ENCODE measurements at regions not wholly inside any gene's neighbourhood (a gene's known extent, or its start where the extent isn't known, plus 50 kb on each side); places are given as distances from the start of the nearest gene placed in this dataset.
"Not testable (repeated sequence)": the region's sequence is repeated elsewhere in the genome, so short reads cannot be mapped to it uniquely, and the experiment has no call there.

DNA sequence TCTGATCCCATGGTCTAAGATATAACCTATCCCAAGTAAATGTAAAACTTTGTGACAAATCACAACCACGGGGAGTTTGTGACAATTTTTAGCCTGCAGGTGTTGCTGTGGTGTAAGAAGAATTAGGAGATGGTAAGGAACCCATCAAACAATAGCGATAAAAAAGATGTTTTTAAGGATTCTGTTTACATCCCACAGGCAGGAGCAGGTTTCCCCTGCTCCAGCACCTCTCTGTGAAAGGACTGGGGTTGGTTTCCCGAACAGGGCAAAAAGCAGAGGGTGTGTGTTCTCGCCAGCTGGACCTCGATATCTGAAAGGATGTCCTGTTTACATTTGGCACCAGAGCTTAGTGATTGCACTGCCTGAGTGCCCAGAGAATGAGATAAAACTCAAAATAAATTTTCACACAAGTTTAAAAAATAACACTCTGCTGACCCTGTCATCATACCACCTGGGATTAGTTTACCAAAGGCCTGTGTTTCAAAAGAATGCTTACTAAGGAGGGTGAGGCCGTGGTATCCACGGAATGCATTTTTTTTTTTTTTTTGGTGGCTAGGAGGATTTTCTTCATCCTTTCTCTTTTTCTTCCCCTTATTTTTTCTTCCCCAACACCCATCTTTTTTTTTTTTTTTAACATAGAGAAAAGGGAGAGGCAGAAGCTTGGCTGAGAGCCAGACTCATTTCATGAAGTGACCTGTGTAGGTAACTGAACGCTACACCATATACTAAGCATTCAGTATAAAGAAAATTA, 151.8 kb upstream of the DPH6 start:
- no peak for DNase-seq

DNA sequence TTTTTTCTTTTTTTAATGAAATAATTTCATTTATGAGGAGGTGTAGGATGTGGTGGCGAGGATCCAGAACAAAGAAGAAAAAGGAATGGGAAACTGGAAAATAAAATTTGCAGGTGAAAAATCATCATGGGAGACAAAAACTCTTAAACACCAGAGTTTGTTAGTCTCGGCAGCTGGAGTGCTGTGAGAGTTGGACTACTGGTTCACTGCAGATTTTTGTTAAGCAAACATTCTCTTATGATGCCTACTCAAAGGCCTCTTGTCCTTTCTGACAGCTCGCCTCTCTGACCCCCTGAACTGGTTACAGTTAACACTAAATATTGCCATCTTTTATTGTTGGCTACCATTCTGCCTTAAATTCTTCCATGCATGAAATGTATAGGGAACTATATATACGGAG, 152.4 kb upstream of the DPH6 start:
- no peak for DNase-seq

DNA sequence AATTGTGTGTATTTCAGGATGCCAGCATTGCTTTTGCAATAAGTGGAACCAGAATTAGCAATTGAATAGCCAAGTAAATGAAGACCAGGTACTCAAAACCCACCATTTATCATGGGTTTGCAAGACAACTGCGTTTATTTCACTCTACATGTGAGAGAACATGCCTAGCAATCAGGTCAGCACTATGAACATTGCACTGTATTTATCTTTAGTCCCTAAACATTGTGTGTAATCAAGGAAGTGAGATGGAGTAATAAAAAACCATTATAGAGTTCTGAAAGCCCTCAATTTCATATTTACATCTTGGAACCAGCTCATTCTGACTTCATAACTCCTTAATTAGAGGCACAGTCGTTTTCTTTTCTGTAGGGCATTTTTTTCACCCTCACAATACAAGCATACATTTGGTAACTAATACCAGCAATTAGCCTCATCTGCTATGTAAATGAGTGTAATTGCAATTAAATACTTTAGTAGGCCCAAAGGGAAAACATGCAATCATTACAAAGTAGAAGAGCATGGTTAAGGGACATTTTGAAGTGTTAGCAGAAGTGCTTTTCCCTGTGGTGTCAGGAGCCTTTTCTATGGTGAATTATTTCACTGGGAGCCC, 153.1 kb upstream of the DPH6 start:
- DNase-seq, result no peak

DNA sequence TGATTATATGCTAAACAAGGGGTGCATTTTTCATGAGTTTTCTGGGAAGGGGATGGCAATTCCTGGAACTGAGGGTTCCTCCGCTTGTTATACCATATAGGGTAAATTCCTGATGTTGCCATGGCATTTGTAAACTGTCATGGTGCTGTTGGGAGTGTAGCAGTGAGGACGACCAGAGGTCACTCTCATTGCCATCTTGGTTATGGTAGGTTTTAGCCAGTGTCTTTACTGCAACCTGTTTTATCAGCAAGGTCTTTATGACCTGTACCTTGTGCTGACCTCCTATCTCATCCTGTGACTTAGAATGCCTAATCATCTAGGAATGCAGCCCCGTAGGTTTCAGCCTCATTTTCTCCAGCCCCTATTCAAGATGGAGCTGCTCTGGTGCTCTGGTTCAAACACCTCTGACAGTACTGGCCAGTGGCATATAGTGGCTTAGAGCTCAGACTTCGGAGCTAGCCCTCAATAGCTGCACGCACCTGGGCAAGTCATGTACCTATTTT, 154.2 kb upstream of the DPH6 start:
- not testable (repeated sequence) for DNase-seq

DNA sequence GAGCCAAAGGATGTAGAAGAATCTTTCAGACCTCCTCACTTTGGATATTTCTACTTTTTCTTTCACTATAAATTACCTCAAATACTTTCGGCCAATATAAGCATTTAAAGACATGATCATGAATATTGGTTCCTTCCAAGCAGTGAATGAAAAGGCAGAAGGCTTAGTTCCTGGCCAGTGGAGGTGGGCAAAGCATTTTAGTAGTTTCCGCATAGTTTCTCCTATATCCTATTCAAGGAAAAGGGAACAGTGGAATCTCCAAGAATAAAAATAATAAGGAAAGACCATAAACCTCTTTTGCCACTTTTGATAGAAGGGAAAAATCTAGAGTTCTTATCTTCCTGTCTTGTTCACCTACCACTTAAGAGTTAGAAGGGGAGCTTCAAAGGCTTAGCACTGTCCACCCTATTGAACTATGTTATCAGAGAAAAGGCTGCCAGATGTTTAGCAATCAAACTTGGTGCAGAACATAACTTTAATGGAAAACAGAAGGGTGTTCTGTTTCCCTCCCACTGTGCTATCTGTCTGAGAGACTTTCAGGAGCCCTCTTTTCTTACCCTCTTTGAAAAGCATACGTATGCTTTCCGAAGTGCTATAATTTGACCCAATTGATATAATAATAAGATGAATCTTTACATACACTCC, 155.6 kb upstream of the DPH6 start:
- DNase-seq, result no peak

DNA sequence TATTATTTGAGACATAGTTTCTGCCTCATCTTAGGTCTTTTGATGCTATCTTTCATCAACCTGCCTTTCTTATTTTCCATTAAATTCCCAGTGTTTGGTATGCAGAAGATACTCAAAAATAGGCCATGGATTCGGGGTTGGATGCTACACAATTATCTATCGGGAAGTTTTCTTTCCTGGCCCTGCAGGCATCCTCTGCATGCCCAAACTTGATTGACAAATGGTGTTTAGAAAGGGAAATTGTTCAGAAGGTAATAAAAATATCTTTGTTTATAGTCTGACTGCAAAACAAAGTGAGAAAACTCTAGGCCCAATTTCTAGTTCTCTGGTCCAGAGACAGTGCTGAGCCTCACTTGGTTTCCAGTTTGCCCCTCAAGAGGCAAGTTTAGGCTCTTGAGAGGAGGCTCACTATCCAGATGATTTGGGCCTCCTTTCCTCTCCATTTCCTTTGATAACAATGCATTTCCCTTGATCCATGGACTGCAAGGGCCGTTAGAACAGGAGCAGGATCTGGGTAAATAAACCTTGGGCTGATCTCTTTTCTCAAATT, 157.1 kb upstream of the DPH6 start:
- no peak for DNase-seq

DNA sequence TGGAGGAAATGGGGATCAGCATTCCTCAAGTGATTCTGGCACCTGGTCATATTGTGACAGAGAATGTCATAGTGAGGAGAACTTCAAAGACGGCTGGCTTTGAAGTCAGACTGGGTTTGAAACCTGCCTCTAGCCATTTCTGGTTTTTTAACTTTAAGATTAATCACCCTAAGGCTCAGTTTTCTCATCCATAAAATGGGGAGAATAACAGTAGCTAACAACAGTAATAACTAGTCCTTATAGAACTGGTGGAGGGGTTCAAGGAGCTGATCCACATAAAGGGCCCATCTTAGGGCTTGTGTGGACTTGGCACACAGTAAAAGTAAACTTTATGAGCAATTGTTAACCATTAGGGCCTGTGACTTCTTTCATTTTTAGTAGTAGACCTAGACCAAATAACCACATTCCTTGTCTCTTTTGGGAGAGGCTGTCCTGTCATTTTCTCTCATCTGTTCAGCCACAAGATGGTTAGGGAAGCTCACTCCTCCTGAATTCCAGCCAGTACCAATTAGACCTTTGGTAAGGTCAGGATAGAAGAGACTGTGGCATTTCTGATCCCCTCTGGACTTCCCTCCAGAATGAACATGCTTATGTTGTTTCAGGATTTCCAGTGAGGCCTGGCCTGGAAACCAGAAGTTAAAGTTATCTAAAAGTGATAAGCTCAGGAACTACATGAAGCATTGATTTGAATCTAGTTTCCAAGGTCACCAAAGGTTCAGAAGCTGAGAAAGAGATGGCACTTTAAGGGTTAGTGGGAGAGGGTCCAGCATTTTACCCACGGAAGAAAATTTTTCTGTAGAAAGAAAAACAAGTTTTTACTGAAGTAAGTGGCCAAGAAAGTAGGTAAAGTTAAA, 159.3 kb upstream of the DPH6 start:
- no peak for DNase-seq

DNA sequence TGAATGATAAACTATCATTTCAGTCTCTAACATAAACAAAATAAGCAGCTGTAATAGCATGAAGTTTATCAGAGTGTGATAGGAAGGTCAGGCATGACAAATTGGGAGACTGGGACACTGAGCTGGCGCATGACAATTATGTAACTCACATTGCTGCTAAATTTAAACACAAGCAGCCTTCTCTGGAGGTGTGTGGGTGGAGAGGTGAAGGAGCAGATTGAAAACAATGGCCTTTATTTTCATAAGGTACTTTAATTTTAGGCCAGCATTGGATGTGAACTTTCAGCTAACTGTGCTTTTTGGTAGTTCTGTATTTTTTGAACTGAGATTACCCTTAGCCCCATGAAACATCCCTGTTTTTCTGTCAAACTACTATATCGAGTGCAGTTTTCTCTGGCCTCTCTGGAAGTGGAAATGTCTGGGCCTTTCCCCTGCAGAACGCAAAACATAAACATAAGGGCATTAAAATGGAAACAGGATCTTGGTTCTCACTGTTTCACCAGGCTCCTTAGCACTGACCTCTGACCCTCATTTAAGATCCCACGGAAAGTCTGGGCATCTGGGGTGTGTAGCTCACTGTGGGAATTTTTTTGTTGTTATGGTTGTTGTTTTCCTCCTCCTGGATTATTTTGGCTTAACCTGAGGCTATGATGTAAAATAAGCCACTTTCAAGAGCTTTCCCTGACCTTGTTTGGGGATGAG, 160.1 kb upstream of the DPH6 start:
- DNase-seq, result no peak

DNA sequence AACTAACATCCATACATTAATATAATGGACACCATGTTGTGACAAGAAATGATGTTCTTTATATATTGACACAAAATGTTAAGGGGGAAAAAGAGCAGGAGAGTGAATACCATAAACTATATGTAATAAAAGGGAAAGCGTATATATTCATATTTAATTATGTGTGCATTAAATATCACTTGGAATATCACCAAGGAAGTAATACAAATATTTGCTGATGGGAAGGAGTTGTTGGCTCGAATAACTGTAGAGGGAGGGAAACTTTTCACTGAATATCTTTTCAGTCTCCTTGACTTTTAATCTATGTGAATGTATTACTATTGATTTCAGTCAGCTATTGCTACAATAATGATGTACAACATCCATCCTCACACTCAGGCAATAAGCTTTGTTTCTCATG, 167.0 kb upstream of the DPH6 start:
- DNase-seq, result no peak

DNA sequence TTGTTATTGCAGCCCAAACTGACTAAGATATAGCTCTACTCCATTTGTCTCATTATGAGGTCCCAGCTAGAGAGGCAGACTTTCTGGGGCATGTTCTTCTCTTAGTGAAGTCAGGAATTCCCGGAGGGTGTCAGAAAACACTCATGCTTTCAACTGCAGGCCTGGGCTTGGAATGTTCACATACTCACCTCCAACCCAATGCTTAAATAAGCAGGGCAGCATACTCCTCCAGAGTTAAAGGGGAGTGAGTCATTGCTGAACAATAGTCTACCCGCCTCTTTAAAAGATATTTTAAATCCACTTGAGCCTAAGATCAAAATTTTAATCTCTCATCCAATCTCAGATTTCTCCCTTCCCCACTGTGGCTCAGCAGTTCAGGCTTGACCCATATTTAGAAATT, 167.8 kb upstream of the DPH6 start:
- no peak for DNase-seq

DNA sequence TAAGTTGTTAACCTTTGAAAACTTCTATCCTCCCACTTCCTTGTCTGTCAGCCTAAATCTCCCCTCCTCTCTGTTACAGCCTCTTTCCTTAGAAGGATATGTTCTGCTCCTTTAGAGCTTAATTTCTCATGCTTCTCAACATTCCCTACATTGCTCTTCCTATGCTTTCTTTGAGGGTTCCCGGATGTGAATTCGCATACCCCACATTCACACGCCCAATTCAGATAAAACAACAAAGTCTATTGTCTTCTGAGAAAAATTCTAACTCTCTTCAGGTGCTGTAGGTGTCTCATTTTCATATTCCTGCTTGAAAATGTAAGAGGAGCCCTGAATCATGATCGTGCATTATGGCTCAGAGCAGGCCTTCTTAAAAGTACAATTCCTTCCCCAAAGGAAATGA, 171.8 kb upstream of the DPH6 start:
- no peak for DNase-seq

DNA sequence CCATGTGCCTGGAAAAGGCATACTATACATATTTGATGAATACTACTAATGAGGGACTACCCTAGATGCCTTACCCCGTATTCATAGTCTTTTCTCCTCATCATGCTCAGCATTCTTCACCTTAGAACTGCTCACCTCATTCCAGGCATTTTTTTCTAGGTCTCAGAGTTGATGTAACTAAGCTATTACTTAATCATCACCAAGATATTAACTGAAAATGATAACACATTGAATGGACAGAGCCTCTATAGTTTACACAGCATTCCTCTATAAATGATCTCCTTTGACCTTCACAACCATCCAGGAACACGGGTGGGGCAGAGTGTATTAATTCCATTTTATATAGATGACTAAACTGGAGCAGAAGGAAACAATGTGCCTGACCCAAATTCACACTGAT, 174.1 kb upstream of the DPH6 start:
- DNase-seq, result no peak

DNA sequence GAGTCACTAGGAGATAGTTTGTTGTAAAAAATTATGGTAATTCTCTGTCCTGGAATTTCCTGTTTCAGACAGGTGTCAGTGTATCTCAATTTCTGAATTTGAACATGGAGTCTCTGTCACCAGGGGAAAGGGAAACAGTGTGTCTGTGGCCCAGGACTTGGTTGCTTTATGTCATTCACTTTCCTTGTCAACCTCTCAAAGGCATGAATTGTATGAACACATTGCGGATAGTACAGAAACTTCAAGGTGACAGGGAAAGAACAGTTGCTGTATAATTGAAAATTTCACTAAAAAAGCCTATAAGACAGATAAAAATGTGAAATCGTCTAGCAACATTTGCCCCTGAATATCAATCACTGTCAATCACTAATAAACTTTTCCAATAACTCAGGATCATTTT, 175.0 kb upstream of the DPH6 start:
- no peak for DNase-seq

DNA sequence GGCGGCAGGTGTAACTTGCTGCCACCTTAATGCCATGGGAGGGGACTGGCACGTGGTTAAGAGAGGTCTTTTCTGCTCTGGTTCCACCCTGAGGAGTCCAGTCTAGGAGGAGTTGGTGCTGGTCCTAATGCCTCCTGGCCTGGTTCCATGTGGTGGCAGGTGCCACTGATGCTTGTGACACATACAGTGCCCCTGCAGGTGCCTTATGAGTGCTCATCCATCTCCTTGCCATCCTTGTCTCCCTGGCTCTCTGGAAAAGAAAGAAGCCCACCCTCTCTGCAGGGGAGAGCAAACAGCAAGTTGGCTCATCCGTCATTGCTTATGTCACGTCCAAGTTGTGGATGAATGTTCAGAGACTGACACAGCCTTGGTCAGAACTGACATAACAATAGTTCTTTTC, 175.8 kb upstream of the DPH6 start:
- DNase-seq, result no peak

DNA sequence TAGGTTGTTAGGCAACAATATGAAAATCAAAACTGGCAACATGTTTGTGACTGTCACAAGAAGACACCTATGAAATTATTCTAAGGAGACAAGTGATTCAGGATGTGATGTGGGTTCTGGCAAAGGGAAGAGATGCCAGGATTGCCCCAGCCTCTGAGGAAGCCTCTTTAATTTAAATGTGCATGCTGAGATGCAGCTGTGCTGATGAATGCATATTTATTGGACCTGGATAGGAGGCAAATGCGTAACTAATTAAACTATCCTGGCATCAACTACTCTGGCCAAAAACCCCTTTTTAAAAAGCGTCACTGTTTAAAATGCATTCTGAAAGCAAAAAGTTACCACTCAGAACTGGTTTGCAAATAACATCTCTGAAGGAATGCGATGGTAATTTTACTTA, 176.5 kb upstream of the DPH6 start:
- DNase-seq, result no peak

DNA sequence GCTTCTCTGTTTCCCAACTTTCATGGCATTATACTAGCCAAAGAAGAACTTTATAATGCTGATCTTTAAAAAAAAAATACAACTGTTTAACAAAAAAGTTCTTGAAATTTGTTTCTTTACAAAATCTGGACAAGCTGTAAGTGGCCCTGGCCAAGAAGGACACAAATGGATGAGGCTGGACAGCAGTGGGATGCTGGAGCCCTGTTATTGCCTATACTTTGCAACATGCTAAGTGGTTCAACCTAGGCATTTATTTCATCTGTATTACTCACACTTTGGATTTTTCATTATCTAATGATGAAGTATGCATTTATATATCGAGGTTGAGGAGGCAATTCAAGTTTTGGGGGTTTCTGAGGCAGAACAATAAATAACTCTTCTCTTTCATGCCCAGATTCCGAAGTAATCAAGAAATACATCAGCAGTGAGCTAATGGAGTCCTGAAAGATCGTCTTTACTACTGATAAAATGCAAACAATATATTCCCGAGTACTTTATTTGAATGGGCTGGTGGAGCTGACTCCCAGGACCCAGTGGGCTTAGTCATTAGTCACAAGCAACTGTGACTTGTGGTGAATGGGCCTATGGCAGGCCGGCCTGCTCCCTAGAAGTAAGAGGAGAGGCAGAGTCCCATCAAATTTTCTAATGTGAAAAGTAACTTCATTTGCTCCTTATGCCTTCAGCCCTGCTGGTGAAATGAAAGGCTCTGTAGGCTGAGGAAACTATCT, 177.3 kb upstream of the DPH6 start:
- no peak for DNase-seq

DNA sequence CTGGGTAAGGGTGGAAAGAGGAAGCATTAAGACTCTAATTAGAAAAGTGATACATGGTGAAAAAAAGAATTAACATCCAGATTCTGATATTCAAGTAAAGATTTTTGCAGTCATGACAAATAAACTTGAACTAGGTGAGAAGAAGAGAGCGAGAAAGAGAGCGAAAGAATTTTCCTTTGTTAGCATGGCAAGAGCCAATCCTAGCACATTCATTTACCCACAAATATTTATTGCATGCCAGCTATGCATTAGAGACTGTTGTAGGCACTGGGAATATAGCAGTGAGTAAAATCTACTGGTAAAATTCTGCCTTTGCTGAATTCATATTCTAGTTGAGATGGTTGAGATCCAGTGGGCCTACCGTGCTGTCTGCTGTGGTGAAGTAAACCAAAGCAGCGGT, 177.9 kb upstream of the DPH6 start:
- DNase-seq, result no peak

DNA sequence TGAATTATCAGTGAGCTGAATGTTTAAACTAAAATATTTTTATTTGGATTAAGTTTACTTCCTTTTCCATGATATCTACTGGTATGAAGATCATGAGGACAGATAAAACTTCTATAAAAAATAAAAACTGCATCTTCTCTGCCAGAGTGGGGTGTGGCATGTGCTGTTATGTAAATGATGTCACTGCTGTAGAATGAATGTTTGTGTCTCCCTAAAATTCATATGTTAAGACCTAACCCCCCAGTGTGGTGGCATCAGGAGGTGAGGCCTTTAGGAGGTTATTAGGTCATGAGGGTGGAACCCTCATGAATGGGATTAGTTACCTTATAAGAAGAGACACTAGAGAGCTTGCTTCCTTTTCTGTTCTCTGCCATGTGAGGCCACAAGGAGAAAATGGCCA, 178.7 kb upstream of the DPH6 start:
- DNase-seq, result no peak

DNA sequence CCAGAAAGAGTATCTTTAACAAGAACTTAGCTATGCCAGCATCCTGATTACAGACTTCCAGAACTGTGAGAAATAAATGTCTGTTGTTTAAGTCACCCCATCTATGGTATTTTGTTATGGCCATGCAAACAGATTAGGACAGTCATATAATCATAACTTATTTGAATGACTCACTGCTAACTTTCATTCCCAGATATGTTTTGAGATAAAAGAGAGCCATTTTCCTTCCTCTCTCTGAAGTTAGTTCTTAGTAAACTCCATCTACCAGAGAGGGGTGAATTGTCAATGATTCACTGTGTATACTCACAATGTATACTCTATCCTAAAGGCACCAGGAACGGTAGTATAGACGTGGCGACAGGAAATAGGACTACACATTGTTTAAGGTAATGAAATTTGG, 179.4 kb upstream of the DPH6 start:
- no peak for DNase-seq

DNA sequence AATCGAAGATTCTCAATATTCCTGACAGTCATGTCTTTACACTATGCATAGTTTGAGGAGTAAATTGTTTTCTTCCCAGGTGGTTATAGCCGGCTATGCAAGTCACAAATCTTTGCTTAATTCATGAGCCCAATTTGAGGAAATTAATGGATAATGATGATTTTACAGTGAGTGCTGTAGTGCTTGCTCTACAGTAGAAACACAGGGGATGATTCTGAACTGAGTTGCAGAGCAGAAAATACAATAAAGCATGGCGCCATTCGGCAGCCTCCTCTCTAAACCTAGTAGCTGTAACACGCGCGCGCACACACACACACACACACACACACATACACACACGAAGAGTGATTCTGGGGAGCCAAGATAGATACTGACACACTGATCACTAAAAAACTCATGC, 181.7 kb upstream of the DPH6 start:
- DNase-seq, result no peak

DNA sequence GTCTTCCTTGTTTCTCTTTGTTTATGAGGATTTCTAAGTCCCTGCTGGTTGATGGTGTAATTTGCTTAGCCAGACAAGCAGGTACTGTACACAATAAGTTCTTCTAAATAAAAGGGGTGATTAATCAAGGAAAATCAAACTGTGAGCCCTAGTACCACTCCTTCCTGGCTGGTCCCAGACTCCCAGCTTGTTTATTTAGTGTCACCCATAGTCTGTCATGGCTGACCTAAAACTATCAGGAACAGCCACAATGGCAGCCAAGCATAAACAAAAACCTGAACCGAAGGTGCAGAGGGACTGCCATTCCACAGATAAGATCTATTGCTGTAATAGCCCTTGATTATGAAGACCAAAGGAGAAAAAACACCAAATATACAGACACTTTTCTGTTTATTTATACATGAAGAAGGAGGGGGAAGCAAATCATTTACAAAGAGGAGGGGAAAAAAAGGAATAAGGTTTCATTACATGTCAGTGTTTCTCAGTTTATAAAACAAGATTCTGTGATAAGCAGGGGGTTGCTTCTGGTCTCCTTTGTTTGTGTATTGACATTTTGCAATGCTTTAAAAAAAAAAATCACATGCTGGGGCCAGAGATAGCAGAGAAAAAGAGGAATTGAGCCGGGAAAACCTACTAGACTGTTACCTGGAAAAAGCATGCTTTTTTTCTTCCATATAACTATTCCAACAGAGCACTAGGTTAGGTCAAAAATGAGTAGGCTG, 182.4 kb upstream of the DPH6 start:
- no peak for DNase-seq
